ENCODE measurements at regions not wholly inside any gene's neighbourhood (a gene's known extent, or its start where the extent isn't known, plus 50 kb on each side); places are given as distances from the start of the nearest gene placed in this dataset.
"Not testable (repeated sequence)": the region's sequence is repeated elsewhere in the genome, so short reads cannot be mapped to it uniquely, and the experiment has no call there.

DNA sequence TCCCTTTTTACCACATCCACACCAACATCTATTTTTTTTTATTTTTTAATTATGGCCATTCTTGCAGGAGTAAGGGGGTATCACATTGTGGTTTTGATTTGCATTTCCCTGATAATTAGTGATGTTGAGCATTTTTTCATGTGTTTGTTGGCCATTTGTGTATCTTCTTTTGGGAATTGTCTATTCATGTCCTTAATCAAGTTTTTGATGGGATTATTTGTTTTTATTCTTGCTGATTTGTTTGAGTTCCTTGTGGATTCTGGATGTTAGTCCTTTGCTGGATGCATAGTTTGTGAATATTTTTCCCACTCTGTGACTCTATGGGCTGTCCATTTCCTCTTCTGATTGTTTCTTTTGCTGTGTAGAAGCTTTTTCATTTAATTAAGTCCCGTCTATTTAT is 385.1 kb downstream of the UTRN start:
- H3K4me1 ChIP-seq (ENCODE audit: control insufficient read depth, insufficient read depth, low read length); H3K9ac ChIP-seq (ENCODE audit: low read depth, low read length); H3K36me3 ChIP-seq (ENCODE audit: control insufficient read depth, insufficient read depth, low read length); H3K27me3 ChIP-seq (ENCODE audit: control insufficient read depth, insufficient read depth, low read length); H3K9me3 ChIP-seq (ENCODE audit: control insufficient read depth, insufficient read depth, low read length); H3K4me3 ChIP-seq (ENCODE audit: low read depth, low read length): not testable (repeated sequence)

- no peaks in the 10 kb centered on the region for H3K27me3 ChIP-seq (ENCODE audit: control insufficient read depth, insufficient read depth, low read length)
- H3K9ac ChIP-seq (ENCODE audit: low read depth, low read length): no peak overlapping the region
- H3K36me3 ChIP-seq (ENCODE audit: control insufficient read depth, insufficient read depth, low read length): no peaks in the 10 kb centered on the region
- no peak overlapping the region for H3K4me3 ChIP-seq (ENCODE audit: low read depth, low read length)
- H3K4me1 ChIP-seq (ENCODE audit: control insufficient read depth, insufficient read depth, low read length): no peaks in the 10 kb centered on the region
- H3K9me3 ChIP-seq (ENCODE audit: control insufficient read depth, insufficient read depth, low read length): no peaks in the 10 kb centered on the region
Measured at GRCh38 chr6:144673807-144674206, 388.7 kb downstream of the UTRN start.

- Histone ChIP-seq H3K9me3 (ENCODE audit: control insufficient read depth, insufficient read depth, low read length) (no peaks in the 10 kb centered on the region), H3K4me1 (ENCODE audit: control insufficient read depth, insufficient read depth, low read length) (no peaks in the 10 kb centered on the region), H3K27me3 (ENCODE audit: control insufficient read depth, insufficient read depth, low read length) (no peaks in the 10 kb centered on the region), H3K9ac (ENCODE audit: low read depth, low read length) (no peak overlapping the region), H3K36me3 (ENCODE audit: control insufficient read depth, insufficient read depth, low read length) (no peaks in the 10 kb centered on the region), H3K4me3 (ENCODE audit: low read depth, low read length) (no peak overlapping the region)
Measured at GRCh38 chr6:144675231-144675861, 390.2 kb downstream of the UTRN start.

GRCh38 chr6:144676310-144676709 is 391.2 kb downstream of the UTRN start:
- H3K9ac ChIP-seq (ENCODE audit: low read depth, low read length); H3K27me3 ChIP-seq (ENCODE audit: control insufficient read depth, insufficient read depth, low read length); H3K9me3 ChIP-seq (ENCODE audit: control insufficient read depth, insufficient read depth, low read length); H3K36me3 ChIP-seq (ENCODE audit: control insufficient read depth, insufficient read depth, low read length); H3K4me1 ChIP-seq (ENCODE audit: control insufficient read depth, insufficient read depth, low read length); H3K4me3 ChIP-seq (ENCODE audit: low read depth, low read length): not testable (repeated sequence)

DNA sequence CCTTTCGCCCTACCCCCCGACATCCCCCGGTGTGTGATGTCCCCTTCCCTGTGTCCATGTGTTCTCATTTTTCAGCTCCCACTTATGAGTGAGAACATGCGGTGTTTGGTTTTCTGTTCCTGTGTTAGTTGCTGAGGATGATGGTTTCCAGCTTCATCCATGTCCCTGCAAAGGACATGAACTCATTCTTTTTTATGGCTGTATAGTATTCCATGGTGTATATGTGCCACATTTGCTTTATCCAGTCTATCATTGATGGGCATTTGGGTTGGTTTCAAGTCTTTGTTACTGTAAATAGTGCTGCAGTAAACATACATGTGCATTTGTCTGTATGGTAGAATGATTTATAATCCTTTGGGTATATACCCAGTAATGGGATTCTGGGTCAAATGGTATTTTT is 392.1 kb downstream of the UTRN start:
- not testable (repeated sequence) for H3K27me3 ChIP-seq (ENCODE audit: control insufficient read depth, insufficient read depth, low read length); H3K9ac ChIP-seq (ENCODE audit: low read depth, low read length); H3K36me3 ChIP-seq (ENCODE audit: control insufficient read depth, insufficient read depth, low read length); H3K9me3 ChIP-seq (ENCODE audit: control insufficient read depth, insufficient read depth, low read length); H3K4me1 ChIP-seq (ENCODE audit: control insufficient read depth, insufficient read depth, low read length); H3K4me3 ChIP-seq (ENCODE audit: low read depth, low read length)

GRCh38 chr6:144678844-144679243 is 393.7 kb downstream of the UTRN start:
- no peaks in the 10 kb centered on the region for H3K4me1 ChIP-seq (ENCODE audit: control insufficient read depth, insufficient read depth, low read length)
- no peaks in the 10 kb centered on the region for H3K9me3 ChIP-seq (ENCODE audit: control insufficient read depth, insufficient read depth, low read length)
- H3K4me3 ChIP-seq (ENCODE audit: low read depth, low read length): no peak overlapping the region
- no peaks in the 10 kb centered on the region for H3K27me3 ChIP-seq (ENCODE audit: control insufficient read depth, insufficient read depth, low read length)
- no peaks in the 10 kb centered on the region for H3K36me3 ChIP-seq (ENCODE audit: control insufficient read depth, insufficient read depth, low read length)
- H3K9ac ChIP-seq (ENCODE audit: low read depth, low read length): no peak overlapping the region

DNA sequence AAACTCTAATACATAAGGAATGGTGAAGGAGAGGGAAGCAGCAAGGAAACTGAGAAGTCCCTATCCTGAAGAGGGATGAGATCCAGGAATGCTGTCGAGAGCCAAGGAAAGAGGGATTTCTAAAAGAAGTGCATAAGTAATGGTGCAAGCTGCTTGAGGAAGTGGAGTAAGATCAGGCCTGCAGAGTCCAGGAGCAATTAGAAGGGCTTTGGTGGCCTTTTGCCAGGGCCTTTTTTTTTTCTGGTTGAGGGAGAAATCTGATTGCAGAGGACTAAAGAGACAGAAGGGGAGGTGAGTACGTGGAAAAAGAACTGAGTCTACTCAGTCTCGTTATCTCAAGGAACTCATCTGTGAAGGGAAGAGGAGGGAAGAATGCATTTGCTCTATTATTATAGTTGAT is 396.2 kb downstream of the UTRN start:
- no peaks in the 10 kb centered on the region for H3K27me3 ChIP-seq (ENCODE audit: control insufficient read depth, insufficient read depth, low read length)
- H3K36me3 ChIP-seq (ENCODE audit: control insufficient read depth, insufficient read depth, low read length): no peaks in the 10 kb centered on the region
- H3K4me1 ChIP-seq (ENCODE audit: control insufficient read depth, insufficient read depth, low read length): no peaks in the 10 kb centered on the region
- no peak overlapping the region for H3K4me3 ChIP-seq (ENCODE audit: low read depth, low read length)
- no peaks in the 10 kb centered on the region for H3K9me3 ChIP-seq (ENCODE audit: control insufficient read depth, insufficient read depth, low read length)
- H3K9ac ChIP-seq (ENCODE audit: low read depth, low read length): no peak overlapping the region

- Histone ChIP-seq H3K9ac (ENCODE audit: low read depth, low read length) (no peak overlapping the region), H3K36me3 (ENCODE audit: control insufficient read depth, insufficient read depth, low read length) (no peaks in the 10 kb centered on the region), H3K9me3 (ENCODE audit: control insufficient read depth, insufficient read depth, low read length) (no peaks in the 10 kb centered on the region), H3K27me3 (ENCODE audit: control insufficient read depth, insufficient read depth, low read length) (no peaks in the 10 kb centered on the region), H3K4me3 (ENCODE audit: low read depth, low read length) (no peak overlapping the region), H3K4me1 (ENCODE audit: control insufficient read depth, insufficient read depth, low read length) (peaks cover 3% of the 10 kb centered on the region)
Measured at GRCh38 chr6:144683216-144684070, 398.3 kb downstream of the UTRN start.

DNA sequence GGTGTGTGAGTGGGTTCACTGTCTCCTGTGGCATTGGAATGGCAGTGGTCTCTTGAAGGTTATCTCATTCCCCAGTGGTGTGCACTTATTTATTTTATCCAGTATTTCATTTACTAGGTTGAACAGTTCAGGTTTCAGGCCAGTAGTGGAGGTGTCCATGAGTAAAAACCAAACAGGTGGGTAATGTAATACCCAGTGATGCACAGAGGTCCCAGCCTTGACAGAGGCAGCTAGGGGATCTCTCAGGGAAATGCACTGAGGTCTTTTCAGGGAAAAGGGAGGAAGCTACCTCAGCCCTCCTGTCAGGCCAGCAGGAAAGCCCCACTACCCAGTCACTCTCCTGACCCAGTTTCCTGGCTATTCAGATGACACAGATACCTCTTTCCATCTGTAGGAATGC is 403.6 kb downstream of the UTRN start:
- Histone ChIP-seq H3K9ac (ENCODE audit: low read depth, low read length) (no peak overlapping the region), H3K36me3 (ENCODE audit: control insufficient read depth, insufficient read depth, low read length) (no peaks in the 10 kb centered on the region), H3K27me3 (ENCODE audit: control insufficient read depth, insufficient read depth, low read length) (no peaks in the 10 kb centered on the region), H3K9me3 (ENCODE audit: control insufficient read depth, insufficient read depth, low read length) (no peaks in the 10 kb centered on the region), H3K4me1 (ENCODE audit: control insufficient read depth, insufficient read depth, low read length) (peaks cover 3% of the 10 kb centered on the region), H3K4me3 (ENCODE audit: low read depth, low read length) (no peak overlapping the region)

GRCh38 chr6:144689503-144690040 is 404.4 kb downstream of the UTRN start:
- Histone ChIP-seq H3K9ac (ENCODE audit: low read depth, low read length) (no peak overlapping the region), H3K27me3 (ENCODE audit: control insufficient read depth, insufficient read depth, low read length) (no peaks in the 10 kb centered on the region), H3K9me3 (ENCODE audit: control insufficient read depth, insufficient read depth, low read length) (no peaks in the 10 kb centered on the region), H3K36me3 (ENCODE audit: control insufficient read depth, insufficient read depth, low read length) (no peaks in the 10 kb centered on the region), H3K4me3 (ENCODE audit: low read depth, low read length) (no peak overlapping the region), H3K4me1 (ENCODE audit: control insufficient read depth, insufficient read depth, low read length) (peaks cover 3% of the 10 kb centered on the region)

GRCh38 chr6:144690133-144690532 is 405.0 kb downstream of the UTRN start:
- Histone ChIP-seq H3K36me3 (ENCODE audit: control insufficient read depth, insufficient read depth, low read length) (no peaks in the 10 kb centered on the region), H3K9me3 (ENCODE audit: control insufficient read depth, insufficient read depth, low read length) (no peaks in the 10 kb centered on the region), H3K27me3 (ENCODE audit: control insufficient read depth, insufficient read depth, low read length) (no peaks in the 10 kb centered on the region), H3K4me1 (ENCODE audit: control insufficient read depth, insufficient read depth, low read length) (peaks cover 3% of the 10 kb centered on the region), H3K9ac (ENCODE audit: low read depth, low read length) (no peak overlapping the region), H3K4me3 (ENCODE audit: low read depth, low read length) (no peak overlapping the region)

GRCh38 chr6:144690666-144691065 is 405.5 kb downstream of the UTRN start:
- H3K9me3 ChIP-seq (ENCODE audit: control insufficient read depth, insufficient read depth, low read length): no peaks in the 10 kb centered on the region
- H3K36me3 ChIP-seq (ENCODE audit: control insufficient read depth, insufficient read depth, low read length): no peaks in the 10 kb centered on the region
- no peak overlapping the region for H3K9ac ChIP-seq (ENCODE audit: low read depth, low read length)
- no peak overlapping the region for H3K4me3 ChIP-seq (ENCODE audit: low read depth, low read length)
- H3K27me3 ChIP-seq (ENCODE audit: control insufficient read depth, insufficient read depth, low read length): no peaks in the 10 kb centered on the region
- H3K4me1 ChIP-seq (ENCODE audit: control insufficient read depth, insufficient read depth, low read length): peaks cover 3% of the 10 kb centered on the region
